Neural progenitor cell (in vitro differentiated cells): ENCODE measurements at regions not wholly inside any gene's neighbourhood (a gene's known extent, or its start where the extent isn't known, plus 50 kb on each side); places are given as distances from the start of the nearest gene placed in this dataset.

Source experiments
- DNase-seq: peaks from one replicate; pipeline ENCODE4 v3.0.0-alpha.2; 2016; ENCODE audit warnings: low spot score
- H2AFZ ChIP-seq: fragments of 200-600 bp; sonication (generic); replicated peaks from 2 replicates; pipeline ENCODE4 v1.6.1; 2016; ENCODE audit warnings: antibody characterized with exemption
- H3F3A ChIP-seq: fragments of 200-600 bp; sonication (generic); 2 replicates; pipeline ENCODE4 v1.6.1; 2016; ENCODE audit warnings: antibody characterized with exemption, low read depth
- H3K27ac ChIP-seq: fragments of 200-600 bp; sonication (generic); 2 replicates; pipeline ENCODE4 v1.5.1; 2016; ENCODE audit warnings: mild to moderate bottlenecking
- H3K27me3 ChIP-seq: fragments of 200-600 bp; sonication (generic); 2 replicates; pipeline ENCODE4 v1.6.1; 2016; ENCODE audit warnings: mild to moderate bottlenecking, moderate library complexity
- H3K36me3 ChIP-seq: fragments of 200-600 bp; sonication (generic); 2 replicates; pipeline ENCODE4 v1.5.1; 2016
- H3K4me1 ChIP-seq: fragments of 200-600 bp; sonication (generic); 2 replicates; pipeline ENCODE4 v1.6.1; 2016; ENCODE audit warnings: mixed run types
- H3K4me2 ChIP-seq: fragments of 200-600 bp; sonication (generic); 2 replicates; pipeline ENCODE4 v1.6.1; 2016
- H3K4me3 ChIP-seq: fragments of 200-600 bp; sonication (generic); 2 replicates; pipeline ENCODE4 v1.5.1; 2016
- H3K79me2 ChIP-seq: fragments of 200-600 bp; sonication (generic); 2 replicates; pipeline ENCODE4 v1.6.1; 2016; ENCODE audit warnings: low read depth
- H3K9ac ChIP-seq: fragments of 200-600 bp; sonication (generic); 2 replicates; pipeline ENCODE4 v1.6.1; 2016
- H3K9me3 ChIP-seq: fragments of 200-600 bp; sonication (generic); 2 replicates; pipeline ENCODE4 v1.5.1; 2016; ENCODE audit warnings: low read depth
- H4K20me1 ChIP-seq: fragments of 200-600 bp; sonication (generic); 2 replicates; pipeline ENCODE4 v1.6.1; 2016; ENCODE audit warnings: low read depth
- H3K27ac Mint-ChIP-seq: 3 replicates; pipeline ENCODE4 v1.8.0; 2021; ENCODE audit warnings: mixed read lengths
- H3K27me3 Mint-ChIP-seq: 2 replicates; pipeline ENCODE4 v1.8.0; 2022; ENCODE audit warnings: low read depth, mild to moderate bottlenecking, inconsistent platforms, moderate library complexity, mixed read lengths; ENCODE audit not compliant: insufficient read depth
- H3K36me3 Mint-ChIP-seq: 3 replicates; pipeline ENCODE4 v1.8.0; 2021; ENCODE audit warnings: mixed read lengths
- H3K4me1 Mint-ChIP-seq: 3 replicates; pipeline ENCODE4 v1.8.0; 2021; ENCODE audit warnings: mixed read lengths
- H3K4me3 Mint-ChIP-seq: 3 replicates; pipeline ENCODE4 v1.8.0; 2021; ENCODE audit warnings: mild to moderate bottlenecking, moderate library complexity, mixed read lengths
- H3K9me3 Mint-ChIP-seq: 3 replicates; pipeline ENCODE4 v1.8.0; 2020; ENCODE audit warnings: mixed read lengths
- CTCF ChIP-seq: fragments of 200-600 bp; sonication (generic); IDR thresholded peaks from 2 replicates; pipeline ENCODE4 v1.5.1; 2017; ENCODE audit warnings: antibody characterized with exemption, mild to moderate bottlenecking
- EZH2 ChIP-seq: fragments of 200-600 bp; sonication (generic); IDR thresholded peaks from 2 replicates; pipeline ENCODE4 v1.6.1; 2017; ENCODE audit warnings: antibody characterized with exemption, mild to moderate bottlenecking, moderate library complexity
- EZH2phosphoT487 ChIP-seq: fragments of 200-600 bp; sonication (generic); IDR thresholded peaks from 2 replicates; pipeline ENCODE4 v1.6.1; 2017; ENCODE audit warnings: antibody characterized with exemption

GRCh38 chrX:78429172-78429571, 101.8 kb upstream of the CYSLTR1 start:
- H3K36me3 Mint-ChIP-seq: no peaks in the 10 kb centered on the region
- no peak overlapping the region for H3K4me2 ChIP-seq
- no peaks in the 10 kb centered on the region for H3K36me3 ChIP-seq
- no peaks in the 10 kb centered on the region for H3K27me3 ChIP-seq
- H3K27ac Mint-ChIP-seq: no peak overlapping the region
- H3K9me3 ChIP-seq: peaks cover 9% of the 10 kb centered on the region
- H3K9me3 Mint-ChIP-seq: no peaks in the 10 kb centered on the region
- H3K27me3 Mint-ChIP-seq: no peaks in the 10 kb centered on the region
- no peak overlapping the region for H3K4me3 ChIP-seq
- H4K20me1 ChIP-seq: no peaks in the 10 kb centered on the region
- no peak overlapping the region for H2AFZ ChIP-seq
- H3K4me1 Mint-ChIP-seq: no peaks in the 10 kb centered on the region
- H3F3A ChIP-seq: no peaks in the 10 kb centered on the region
- no peak overlapping the region for H3K27ac ChIP-seq
- H3K9ac ChIP-seq: no peak overlapping the region
- no peaks in the 10 kb centered on the region for H3K4me1 ChIP-seq
- no peaks in the 10 kb centered on the region for H3K79me2 ChIP-seq
- TF ChIP-seq CTCF (no peak), EZH2 (no peak), EZH2phosphoT487 (no peak)
- H3K4me3 Mint-ChIP-seq: no peak overlapping the region
- DNase-seq: no peak

- Histone ChIP-seq H3K79me2 (no peaks in the 10 kb centered on the region), H3K4me1 (no peaks in the 10 kb centered on the region), H3F3A (no peaks in the 10 kb centered on the region), H3K4me2 (no peak overlapping the region), H3K9me3 (peaks cover 3% of the 10 kb centered on the region), H3K27me3 (no peaks in the 10 kb centered on the region), H3K27ac (no peak overlapping the region), H4K20me1 (no peaks in the 10 kb centered on the region), H3K9ac (no peak overlapping the region), H2AFZ (no peak overlapping the region), H3K4me3 (no peak overlapping the region), H3K36me3 (no peaks in the 10 kb centered on the region)
- no peak for DNase-seq
- TF ChIP-seq EZH2phosphoT487 (no peak), EZH2 (no peak)
- Mint-ChIP-seq H3K27me3 (peaks cover 2% of the 10 kb centered on the region), H3K4me3 (no peak overlapping the region), H3K27ac (no peak overlapping the region), H3K9me3 (peaks cover 19% of the 10 kb centered on the region), H3K4me1 (no peaks in the 10 kb centered on the region), H3K36me3 (no peaks in the 10 kb centered on the region)
These were observed 61.3 kb upstream of the CYSLTR1 start for GRCh38 chrX:78388663-78389062.

- H3K4me1 Mint-ChIP-seq: no peaks in the 10 kb centered on the region
- H3K36me3 Mint-ChIP-seq: no peaks in the 10 kb centered on the region
- Histone ChIP-seq H3K27ac (no peak overlapping the region), H3K36me3 (no peaks in the 10 kb centered on the region), H3K4me1 (no peaks in the 10 kb centered on the region), H3K79me2 (no peaks in the 10 kb centered on the region), H3K4me3 (no peak overlapping the region), H3K27me3 (no peaks in the 10 kb centered on the region), H3K4me2 (no peak overlapping the region), H3K9ac (no peak overlapping the region), H4K20me1 (no peaks in the 10 kb centered on the region), H3K9me3 (peaks cover 3% of the 10 kb centered on the region), H2AFZ (no peak overlapping the region), H3F3A (no peaks in the 10 kb centered on the region)
- peaks cover 19% of the 10 kb centered on the region for H3K9me3 Mint-ChIP-seq
- no peak for TF ChIP-seq EZH2phosphoT487
- TF ChIP-seq CTCF: no peak
- no peak for TF ChIP-seq EZH2
- H3K4me3 Mint-ChIP-seq: no peak overlapping the region
- no peak for DNase-seq
- peaks cover 2% of the 10 kb centered on the region for H3K27me3 Mint-ChIP-seq
- H3K27ac Mint-ChIP-seq: no peak overlapping the region
These were observed 60.0 kb upstream of the CYSLTR1 start for GRCh38 chrX:78387364-78387763.

GRCh38 chrX:78384486-78384885, 57.1 kb upstream of the CYSLTR1 start:
- H3K27ac ChIP-seq: no peak overlapping the region
- no peak overlapping the region for H3K4me3 ChIP-seq
- Mint-ChIP-seq H3K4me1 (no peaks in the 10 kb centered on the region), H3K27ac (no peak overlapping the region), H3K27me3 (peaks cover 2% of the 10 kb centered on the region), H3K9me3 (peaks cover 18% of the 10 kb centered on the region), H3K36me3 (no peaks in the 10 kb centered on the region), H3K4me3 (no peak overlapping the region)
- H3K9me3 ChIP-seq: peaks cover 6% of the 10 kb centered on the region
- H4K20me1 ChIP-seq: no peaks in the 10 kb centered on the region
- no peaks in the 10 kb centered on the region for H3K4me1 ChIP-seq
- H3K27me3 ChIP-seq: no peaks in the 10 kb centered on the region
- TF ChIP-seq EZH2phosphoT487 (no peak), EZH2 (no peak), CTCF (no peak)
- no peak overlapping the region for H2AFZ ChIP-seq
- no peak for DNase-seq
- H3K36me3 ChIP-seq: no peaks in the 10 kb centered on the region
- no peaks in the 10 kb centered on the region for H3K79me2 ChIP-seq
- no peaks in the 10 kb centered on the region for H3F3A ChIP-seq
- H3K9ac ChIP-seq: no peak overlapping the region
- H3K4me2 ChIP-seq: no peak overlapping the region
